ENCODE measurements at regions not wholly inside any gene's neighbourhood (a gene's known extent, or its start where the extent isn't known, plus 50 kb on each side); places are given as distances from the start of the nearest gene placed in this dataset.

DNA sequence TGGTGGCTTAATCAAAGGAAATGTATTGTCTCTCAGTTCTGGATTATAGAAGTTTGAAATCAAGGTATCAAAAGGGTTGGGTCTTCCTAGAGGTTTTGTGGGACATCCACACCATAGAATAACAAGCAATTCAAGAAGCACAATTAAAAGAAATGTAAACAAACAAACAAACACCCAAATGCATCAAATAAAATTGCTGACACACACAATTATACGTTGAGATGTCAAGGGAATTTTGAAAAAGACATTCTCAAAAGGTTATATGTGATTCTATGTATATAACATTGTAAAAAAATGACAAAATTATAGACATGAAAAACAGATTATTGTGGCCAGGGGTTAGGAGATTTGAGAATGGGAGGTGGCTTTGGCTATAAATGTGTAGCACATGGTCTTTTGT is 250.7 kb upstream of the AGA start:
- TF ChIP-seq POLR2AphosphoS5 (IDR thresholded peaks at IDR 0.05; ENCODE audit: borderline replicate concordance, low read depth, low read length) = no peak
- no peak for TF ChIP-seq EZH2 (IDR thresholded peaks at IDR 0.05)
